ENCODE measurements at regions not wholly inside any gene's neighbourhood (a gene's known extent, or its start where the extent isn't known, plus 50 kb on each side); places are given as distances from the start of the nearest gene placed in this dataset.

DNA sequence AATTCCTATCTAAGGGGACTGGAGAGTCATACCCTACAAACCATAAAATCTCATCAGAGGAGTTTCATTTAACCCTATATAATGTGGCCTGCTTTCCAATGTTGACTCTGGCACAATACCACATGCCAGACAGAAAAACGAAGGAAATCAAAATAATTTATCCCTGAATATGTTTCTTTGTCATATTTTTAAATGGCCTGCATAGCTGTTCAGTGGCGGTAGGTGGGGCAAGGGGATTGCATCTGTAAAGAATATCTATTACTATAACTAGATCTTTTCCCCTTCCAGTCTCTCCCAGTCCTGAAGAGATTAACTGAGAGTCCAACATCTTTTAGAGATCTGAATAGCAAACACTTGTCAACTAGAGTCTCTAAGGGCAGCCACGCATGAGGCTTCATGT is 278.1 kb upstream of the CTNNB1 start:
- Histone ChIP-seq H3K36me3 (ENCODE audit: control insufficient read depth, insufficient read depth, low read length) (no peaks in the 10 kb centered on the region), H3K27ac (ENCODE audit: low read length) (no peak overlapping the region), H3K4me1 (ENCODE audit: control insufficient read depth, insufficient read depth, low read length) (no peaks in the 10 kb centered on the region), H3K9me3 (ENCODE audit: control insufficient read depth, insufficient read depth, low read length) (no peaks in the 10 kb centered on the region), H3K27me3 (ENCODE audit: control insufficient read depth, insufficient read depth, low read length) (no peaks in the 10 kb centered on the region), H3K4me3 (ENCODE audit: low read length) (no peak overlapping the region)
- Mint-ChIP-seq H3K27ac (no peak overlapping the region), H3K4me1 (no peaks in the 10 kb centered on the region), H3K36me3 (no peaks in the 10 kb centered on the region), H3K9me3 (no peaks in the 10 kb centered on the region), H3K4me3 (no peak overlapping the region), H3K27me3 (ENCODE audit: low read depth in 2 of 2) (peaks cover 7 to 11% of the 10 kb centered on the region in 2 donors)
- ATAC-seq (no peak), DNase-seq (no peak)
- TF ChIP-seq, protein P1, sequence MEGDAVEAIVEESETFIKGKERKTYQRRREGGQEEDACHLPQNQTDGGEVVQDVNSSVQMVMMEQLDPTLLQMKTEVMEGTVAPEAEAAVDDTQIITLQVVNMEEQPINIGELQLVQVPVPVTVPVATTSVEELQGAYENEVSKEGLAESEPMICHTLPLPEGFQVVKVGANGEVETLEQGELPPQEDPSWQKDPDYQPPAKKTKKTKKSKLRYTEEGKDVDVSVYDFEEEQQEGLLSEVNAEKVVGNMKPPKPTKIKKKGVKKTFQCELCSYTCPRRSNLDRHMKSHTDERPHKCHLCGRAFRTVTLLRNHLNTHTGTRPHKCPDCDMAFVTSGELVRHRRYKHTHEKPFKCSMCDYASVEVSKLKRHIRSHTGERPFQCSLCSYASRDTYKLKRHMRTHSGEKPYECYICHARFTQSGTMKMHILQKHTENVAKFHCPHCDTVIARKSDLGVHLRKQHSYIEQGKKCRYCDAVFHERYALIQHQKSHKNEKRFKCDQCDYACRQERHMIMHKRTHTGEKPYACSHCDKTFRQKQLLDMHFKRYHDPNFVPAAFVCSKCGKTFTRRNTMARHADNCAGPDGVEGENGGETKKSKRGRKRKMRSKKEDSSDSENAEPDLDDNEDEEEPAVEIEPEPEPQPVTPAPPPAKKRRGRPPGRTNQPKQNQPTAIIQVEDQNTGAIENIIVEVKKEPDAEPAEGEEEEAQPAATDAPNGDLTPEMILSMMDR (IDR thresholded peaks at IDR 0.05), result no peak
- intact Hi-C loops (cut with micrococcal nuclease), result no loop called here
- 100% methylated on average over 2 of the region's 3 CpGs for WGBS (ENCODE audit: insufficient coverage)

DNA sequence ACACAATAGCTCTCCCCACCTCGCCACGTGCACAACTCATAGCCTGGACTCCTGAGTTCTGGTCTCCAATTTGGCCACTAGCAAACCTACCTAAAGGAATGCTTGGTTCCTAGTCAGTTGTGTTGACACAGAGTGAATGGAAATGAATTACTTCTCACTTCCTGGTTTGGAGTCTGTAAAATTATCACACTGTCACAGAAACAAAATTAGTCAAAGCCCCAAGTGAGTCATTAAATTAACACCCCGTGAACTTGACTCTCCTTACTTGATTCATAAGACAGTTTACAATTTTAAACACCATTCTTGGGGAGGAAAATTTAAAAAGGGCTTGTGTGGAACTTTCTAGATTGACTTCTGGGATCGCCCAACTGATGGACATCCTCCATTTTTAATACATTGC is 276.2 kb upstream of the CTNNB1 start:
- TF ChIP-seq, protein P1 (IDR thresholded peaks at IDR 0.05), result no peak
- ATAC-seq (no peak), DNase-seq (no peak)
- H3K4me3 Mint-ChIP-seq, result no peak overlapping the region
- H3K9me3 Mint-ChIP-seq, result peaks cover 0 to 2% of the 10 kb centered on the region in 2 donors
- peaks cover 19 to 26% of the 10 kb centered on the region in 2 donors for H3K27me3 Mint-ChIP-seq (ENCODE audit: low read depth in 2 of 2)
- H3K4me1 Mint-ChIP-seq, result no peaks in the 10 kb centered on the region
- no peak overlapping the region for H3K27ac ChIP-seq (ENCODE audit: low read length)
- peaks cover 4% of the 10 kb centered on the region for H3K27me3 ChIP-seq (ENCODE audit: control insufficient read depth, insufficient read depth, low read length)
- no peak overlapping the region for H3K27ac Mint-ChIP-seq
- WGBS (ENCODE audit: insufficient coverage), result 82% methylated on average over 3 of the region's 4 CpGs
- no peaks in the 10 kb centered on the region for H3K36me3 ChIP-seq (ENCODE audit: control insufficient read depth, insufficient read depth, low read length)
- intact Hi-C loops (cut with micrococcal nuclease), result no loop called here
- H3K4me3 ChIP-seq (ENCODE audit: low read length), result no peak overlapping the region
- H3K36me3 Mint-ChIP-seq, result no peaks in the 10 kb centered on the region
- H3K4me1 ChIP-seq (ENCODE audit: control insufficient read depth, insufficient read depth, low read length), result no peaks in the 10 kb centered on the region
- H3K9me3 ChIP-seq (ENCODE audit: control insufficient read depth, insufficient read depth, low read length), result no peaks in the 10 kb centered on the region

DNA sequence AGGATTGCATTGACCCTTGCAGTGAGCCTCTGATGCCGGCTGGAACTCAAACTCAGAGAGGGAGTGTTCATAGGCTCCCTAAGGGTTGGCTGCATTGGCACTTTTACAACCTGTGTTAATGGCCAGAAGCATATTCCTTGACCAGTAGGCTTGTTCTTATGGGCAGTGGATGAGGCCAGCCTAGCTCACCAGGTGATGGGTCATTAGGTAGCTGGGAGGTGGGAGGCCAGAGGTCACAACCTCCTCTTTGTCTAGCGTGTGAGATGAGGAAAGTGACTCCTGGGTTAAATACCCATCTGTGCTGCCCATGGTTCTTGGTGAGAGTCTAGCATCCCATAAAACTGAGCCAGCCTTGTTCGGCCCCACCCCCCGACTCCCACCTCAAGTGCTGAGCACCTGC is 275.7 kb upstream of the CTNNB1 start:
- no peaks in the 10 kb centered on the region for H3K36me3 ChIP-seq (ENCODE audit: control insufficient read depth, insufficient read depth, low read length)
- Mint-ChIP-seq H3K27ac (no peak overlapping the region), H3K36me3 (no peaks in the 10 kb centered on the region), H3K9me3 (peaks cover 0 to 2% of the 10 kb centered on the region in 2 donors), H3K27me3 (ENCODE audit: low read depth in 2 of 2) (peaks cover 20 to 28% of the 10 kb centered on the region in 2 donors), H3K4me3 (no peak overlapping the region), H3K4me1 (no peaks in the 10 kb centered on the region)
- no peaks in the 10 kb centered on the region for H3K4me1 ChIP-seq (ENCODE audit: control insufficient read depth, insufficient read depth, low read length)
- TF ChIP-seq, protein P1 (IDR thresholded peaks at IDR 0.05), result no peak
- no peak overlapping the region for H3K4me3 ChIP-seq (ENCODE audit: low read length)
- ATAC-seq (no peak), DNase-seq (no peak)
- H3K27me3 ChIP-seq (ENCODE audit: control insufficient read depth, insufficient read depth, low read length), result peaks cover 4% of the 10 kb centered on the region
- whole genome bisulfite sequencing (ENCODE audit: insufficient coverage), result 94% methylated on average over 4 of the region's 4 CpGs
- H3K27ac ChIP-seq (ENCODE audit: low read length), result no peak overlapping the region
- no peaks in the 10 kb centered on the region for H3K9me3 ChIP-seq (ENCODE audit: control insufficient read depth, insufficient read depth, low read length)
- intact Hi-C loops (cut with micrococcal nuclease), result no loop called here

DNA sequence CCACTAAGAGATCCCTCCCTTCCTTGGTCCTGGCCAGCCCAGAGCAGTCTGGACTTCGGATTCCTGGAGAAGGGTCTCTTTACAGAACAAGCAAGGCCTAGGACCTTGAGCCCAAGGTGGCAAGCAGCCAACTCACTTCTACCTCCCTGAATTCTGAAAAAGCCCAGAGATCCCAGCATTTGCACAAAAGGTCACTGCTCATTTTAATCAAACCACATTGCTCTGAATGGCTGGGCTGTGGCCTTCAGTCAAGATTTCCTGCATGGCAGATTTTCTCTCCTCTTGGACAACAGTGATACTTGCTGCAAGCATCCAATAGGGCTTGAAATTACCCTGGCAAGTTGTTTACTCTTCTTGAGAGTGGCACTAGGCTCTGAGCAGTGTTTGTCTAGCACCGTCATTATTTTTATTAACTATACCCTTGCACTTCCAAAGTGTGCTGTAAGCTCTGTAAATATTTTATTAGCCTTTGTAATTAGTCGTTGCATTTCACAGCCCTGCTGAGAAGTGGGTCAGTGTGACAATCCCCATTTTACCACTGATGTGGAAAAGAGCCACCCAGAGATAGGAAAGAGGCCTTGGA is 274.7 kb upstream of the CTNNB1 start:
- Mint-ChIP-seq H3K27ac (no peak overlapping the region), H3K4me3 (no peak overlapping the region), H3K27me3 (ENCODE audit: low read depth in 2 of 2) (peaks cover 23 to 32% of the 10 kb centered on the region in 2 donors), H3K36me3 (no peaks in the 10 kb centered on the region), H3K4me1 (no peaks in the 10 kb centered on the region), H3K9me3 (peaks cover 0 to 4% of the 10 kb centered on the region in 2 donors)
- DNase-seq (no peak), ATAC-seq (no peak)
- H3K27ac ChIP-seq (ENCODE audit: low read length), result no peak overlapping the region
- H3K4me1 ChIP-seq (ENCODE audit: control insufficient read depth, insufficient read depth, low read length), result no peaks in the 10 kb centered on the region
- 87% methylated on average over 2 of the region's 3 CpGs for WGBS (ENCODE audit: insufficient coverage)
- no peak overlapping the region for H3K4me3 ChIP-seq (ENCODE audit: low read length)
- peaks cover 4% of the 10 kb centered on the region for H3K27me3 ChIP-seq (ENCODE audit: control insufficient read depth, insufficient read depth, low read length)
- TF ChIP-seq, protein P1 (IDR thresholded peaks at IDR 0.05), result no peak
- H3K9me3 ChIP-seq (ENCODE audit: control insufficient read depth, insufficient read depth, low read length), result no peaks in the 10 kb centered on the region
- intact Hi-C loops (cut with micrococcal nuclease), result no loop called here
- H3K36me3 ChIP-seq (ENCODE audit: control insufficient read depth, insufficient read depth, low read length), result no peaks in the 10 kb centered on the region

All from natural killer cell (primary cell).